Naive B cell (primary cell): ENCODE measurements at regions not wholly inside any gene's neighbourhood (a gene's known extent, or its start where the extent isn't known, plus 50 kb on each side); places are given as distances from the start of the nearest gene placed in this dataset.

Source experiments
- ATAC-seq, 2 donors: fragments of 150-1000 bp; cut with Tn5 transposase; 2 replicates each; pipeline ENCODE4 v1.10.0; 2021; ENCODE audit warnings: low read depth in 2 of 2, mild to moderate bottlenecking in 2 of 2, moderate library complexity in 2 of 2
- DNase-seq: peaks from one replicate; pipeline ENCODE4 v3.0.0; 2022
- H3K27ac Mint-ChIP-seq, 6 donors: one replicate each; pipeline ENCODE4 v1.8.0; 2020 to 2022; ENCODE audit warnings: mild to moderate bottlenecking in 6 of 6, mixed read lengths in 6 of 6, moderate library complexity in 5 of 6, inconsistent platforms in 2 of 6
- H3K27me3 Mint-ChIP-seq, 3 donors: one replicate each; pipeline ENCODE4 v1.8.0; 2021 to 2022; ENCODE audit warnings: mixed read lengths in 3 of 3, mild to moderate bottlenecking in 1 of 3
- H3K36me3 Mint-ChIP-seq, 2 donors: one replicate each; pipeline ENCODE4 v1.8.0; 2020 to 2022; ENCODE audit warnings: mixed read lengths in 2 of 2, inconsistent platforms in 1 of 2, mild to moderate bottlenecking in 1 of 2
- H3K4me1 Mint-ChIP-seq, 3 donors: one replicate each; pipeline ENCODE4 v1.8.0; 2020 to 2022; ENCODE audit warnings: mixed read lengths in 3 of 3, inconsistent platforms in 1 of 3, mild to moderate bottlenecking in 1 of 3, moderate library complexity in 1 of 3
- H3K4me3 Mint-ChIP-seq, 8 donors: one replicate each; pipeline ENCODE4 v1.8.0; 2020 to 2022; ENCODE audit warnings: mild to moderate bottlenecking in 8 of 8, mixed read lengths in 8 of 8, moderate library complexity in 8 of 8, inconsistent platforms in 2 of 8
- H3K9me3 Mint-ChIP-seq, 7 donors: one replicate each; pipeline ENCODE4 v1.8.0; 2020 to 2022; ENCODE audit warnings: mixed read lengths in 7 of 7, mild to moderate bottlenecking in 5 of 7, inconsistent platforms in 2 of 7, moderate library complexity in 1 of 7

GRCh38 chr1:193685986-193686385 lies 499.6 kb upstream of the B3GALT2 start:
- DNase-seq (no peak), ATAC-seq (no peak)
- Mint-ChIP-seq H3K4me3 (no peak overlapping the region), H3K27ac (no peak overlapping the region), H3K9me3 (peaks cover 0 to 2% (median 0%) of the 10 kb centered on the region in 7 donors), H3K4me1 (peaks cover 0 to 7% (median 0%) of the 10 kb centered on the region in 3 donors), H3K27me3 (peaks cover 5 to 11% (median 7%) of the 10 kb centered on the region in 3 donors), H3K36me3 (no peaks in the 10 kb centered on the region)

GRCh38 chr1:193681422-193681821 lies 495.0 kb upstream of the B3GALT2 start:
- Mint-ChIP-seq H3K27me3 (peaks cover 0 to 3% (median 0%) of the 10 kb centered on the region in 3 donors), H3K36me3 (no peaks in the 10 kb centered on the region), H3K9me3 (peaks cover 0 to 2% (median 0%) of the 10 kb centered on the region in 7 donors), H3K27ac (no peak overlapping the region), H3K4me3 (no peak overlapping the region), H3K4me1 (peaks cover 0 to 7% (median 0%) of the 10 kb centered on the region in 3 donors)
- no peak for DNase-seq
- no peak for ATAC-seq

GRCh38 chr1:193680924-193681316 lies 494.5 kb upstream of the B3GALT2 start:
- Mint-ChIP-seq H3K4me3 (no peak overlapping the region), H3K27ac (no peak overlapping the region), H3K36me3 (no peaks in the 10 kb centered on the region), H3K27me3 (peaks cover 0 to 3% (median 0%) of the 10 kb centered on the region in 3 donors), H3K4me1 (peaks cover 0 to 3% (median 0%) of the 10 kb centered on the region in 3 donors), H3K9me3 (peaks cover 0 to 2% (median 0%) of the 10 kb centered on the region in 7 donors)
- DNase-seq, result no peak
- no peak for ATAC-seq

- H3K27ac Mint-ChIP-seq, result no peak overlapping the region
- no peak for DNase-seq
- ATAC-seq, result no peak
- no peak overlapping the region for H3K4me3 Mint-ChIP-seq
- H3K9me3 Mint-ChIP-seq, result peaks cover 0 to 2% (median 0%) of the 10 kb centered on the region in 7 donors
- peaks cover 0 to 6% (median 0%) of the 10 kb centered on the region in 3 donors for H3K27me3 Mint-ChIP-seq
- H3K36me3 Mint-ChIP-seq, result no peaks in the 10 kb centered on the region
- H3K4me1 Mint-ChIP-seq, result no peaks in the 10 kb centered on the region
Measured at GRCh38 chr1:193680247-193680923, 494.0 kb upstream of the B3GALT2 start.

GRCh38 chr1:193677874-193678273 lies 491.5 kb upstream of the B3GALT2 start:
- H3K27me3 Mint-ChIP-seq, result peaks cover 0 to 6% (median 0%) of the 10 kb centered on the region in 3 donors
- no peak overlapping the region for H3K27ac Mint-ChIP-seq
- ATAC-seq (no peak), DNase-seq (no peak)
- no peaks in the 10 kb centered on the region for H3K36me3 Mint-ChIP-seq
- H3K9me3 Mint-ChIP-seq, result peaks cover 0 to 2% (median 0%) of the 10 kb centered on the region in 7 donors
- H3K4me3 Mint-ChIP-seq, result no peak overlapping the region
- no peaks in the 10 kb centered on the region for H3K4me1 Mint-ChIP-seq

- H3K4me3 Mint-ChIP-seq, result no peak overlapping the region
- DNase-seq (no peak), ATAC-seq (no peak)
- peaks cover 0 to 3% (median 0%) of the 10 kb centered on the region in 3 donors for H3K27me3 Mint-ChIP-seq
- peaks cover 0 to 2% (median 0%) of the 10 kb centered on the region in 7 donors for H3K9me3 Mint-ChIP-seq
- H3K36me3 Mint-ChIP-seq, result no peaks in the 10 kb centered on the region
- no peaks in the 10 kb centered on the region for H3K4me1 Mint-ChIP-seq
- H3K27ac Mint-ChIP-seq, result no peak overlapping the region
Measured at GRCh38 chr1:193676996-193677549, 490.7 kb upstream of the B3GALT2 start.

- H3K4me1 Mint-ChIP-seq, result no peaks in the 10 kb centered on the region
Measured at GRCh38 chr1:193674292-193674944, 488.0 kb upstream of the B3GALT2 start.

GRCh38 chr1:193666485-193667083 lies 480.2 kb upstream of the B3GALT2 start:
- DNase-seq (no peak), ATAC-seq (no peak)
- Mint-ChIP-seq H3K27ac (peak overlapping the region in 2 of 6 donors; percentile 1 to 8), H3K4me1 (no peaks in the 10 kb centered on the region), H3K36me3 (no peaks in the 10 kb centered on the region), H3K4me3 (peak overlapping the region in 1 of 8 donors; percentile 1), H3K27me3 (peaks cover 0 to 7% (median 0%) of the 10 kb centered on the region in 3 donors), H3K9me3 (peaks cover 0 to 5% (median 2%) of the 10 kb centered on the region in 7 donors)

More at GRCh38 chr1:193674292-193674944, 488.0 kb upstream of the B3GALT2 start:
- no peaks in the 10 kb centered on the region for H3K36me3 Mint-ChIP-seq
- peaks cover 0 to 6% (median 2%) of the 10 kb centered on the region in 7 donors for H3K9me3 Mint-ChIP-seq
- peaks cover 0 to 3% (median 0%) of the 10 kb centered on the region in 3 donors for H3K27me3 Mint-ChIP-seq
- H3K27ac Mint-ChIP-seq, result no peak overlapping the region
- ATAC-seq (no peak), DNase-seq (no peak)
- no peak overlapping the region for H3K4me3 Mint-ChIP-seq

GRCh38 chr1:193663965-193664364 lies 477.6 kb upstream of the B3GALT2 start:
- Mint-ChIP-seq H3K4me3 (no peak overlapping the region), H3K27me3 (peaks cover 0 to 7% (median 0%) of the 10 kb centered on the region in 3 donors), H3K9me3 (peaks cover 0 to 2% (median 0%) of the 10 kb centered on the region in 7 donors), H3K4me1 (no peaks in the 10 kb centered on the region), H3K36me3 (no peaks in the 10 kb centered on the region), H3K27ac (peak overlapping the region in 1 of 6 donors; percentile 34)
- DNase-seq (no peak), ATAC-seq (no peak)

GRCh38 chr1:193662030-193662429 lies 475.6 kb upstream of the B3GALT2 start:
- Mint-ChIP-seq H3K27ac (no peak overlapping the region), H3K4me3 (no peak overlapping the region)
- no peak for ATAC-seq

GRCh38 chr1:193661385-193661784 lies 475.0 kb upstream of the B3GALT2 start:
- H3K4me3 Mint-ChIP-seq, result no peak overlapping the region
- no peaks in the 10 kb centered on the region for H3K4me1 Mint-ChIP-seq
- peak overlapping the region in 1 of 6 donors; percentile 29 for H3K27ac Mint-ChIP-seq
- ATAC-seq (no peak), DNase-seq (no peak)
- H3K9me3 Mint-ChIP-seq, result no peaks in the 10 kb centered on the region
- no peaks in the 10 kb centered on the region for H3K36me3 Mint-ChIP-seq
- H3K27me3 Mint-ChIP-seq, result peaks cover 0 to 4% (median 0%) of the 10 kb centered on the region in 3 donors

More at GRCh38 chr1:193662030-193662429, 475.6 kb upstream of the B3GALT2 start:
- Mint-ChIP-seq H3K4me1 (no peaks in the 10 kb centered on the region), H3K36me3 (no peaks in the 10 kb centered on the region), H3K27me3 (peaks cover 0 to under 1% (median 0%) of the 10 kb centered on the region in 3 donors), H3K9me3 (peaks cover 0 to 2% (median 0%) of the 10 kb centered on the region in 7 donors)
- no peak for DNase-seq

GRCh38 chr1:193660428-193660827 lies 474.0 kb upstream of the B3GALT2 start:
- ATAC-seq (no peak), DNase-seq (no peak)
- Mint-ChIP-seq H3K27ac (no peak overlapping the region), H3K9me3 (peaks cover 0 to 2% (median 0%) of the 10 kb centered on the region in 7 donors), H3K4me1 (no peaks in the 10 kb centered on the region), H3K27me3 (peaks cover 0 to 4% (median 0%) of the 10 kb centered on the region in 3 donors), H3K4me3 (no peak overlapping the region), H3K36me3 (no peaks in the 10 kb centered on the region)

GRCh38 chr1:193658691-193659090 lies 472.3 kb upstream of the B3GALT2 start:
- no peak for ATAC-seq
- Mint-ChIP-seq H3K36me3 (peaks cover 5 to 16% of the 10 kb centered on the region in 2 donors), H3K4me3 (no peak overlapping the region), H3K27ac (no peak overlapping the region), H3K9me3 (peaks cover 6 to 17% (median 12%) of the 10 kb centered on the region in 7 donors), H3K27me3 (peaks cover 12 to 16% (median 13%) of the 10 kb centered on the region in 3 donors), H3K4me1 (no peaks in the 10 kb centered on the region)
- DNase-seq, result no peak
